Pancreas (tissue), 10 donors: ENCODE measurements at regions not wholly inside any gene's neighbourhood (a gene's known extent, or its start where the extent isn't known, plus 50 kb on each side); places are given as distances from the start of the nearest gene placed in this dataset.
A peak's percentile ranks its signal among the peaks of the same experiment; 100 is the strongest.

Experiments
- ATAC-seq, 4 donors: fragments of 200-7000 bp; cut with Tn5 transposase; one replicate each; pipeline versions ENCODE4 v1.8.0 to v1.9.1; 2020; ENCODE audit warnings: mild to moderate bottlenecking in 4 of 4, moderate library complexity in 4 of 4
- DNase-seq, 6 donors: peaks; one replicate each; pipeline ENCODE4 v3.0.0-alpha.2; 2020
- FAIRE-seq: peaks from 2 replicates; lab custom pipeline; 2012; peaks lifted over from hg19 to GRCh38; lab: Jason Lieb, UNC
- H3K27ac ChIP-seq, 4 donors: fragments of 200-600 bp; sonication (generic); 1 replicate in 3 of 4; 2 replicates in 1 of 4; pipeline versions ENCODE4 v1.5.0 to v1.8.0; 2020
- H3K27me3 ChIP-seq, 4 donors: fragments of 200-600 bp; one replicate each; pipeline ENCODE4 v1.8.0; 2021
- H3K36me3 ChIP-seq, 3 donors: fragments of 200-600 bp; sonication (generic) in 1 of 3; one replicate each; pipeline versions ENCODE4 v1.5.0 to v1.8.0; 2020 to 2021
- H3K4me1 ChIP-seq, 3 donors: fragments of 200-600 bp; one replicate each; pipeline ENCODE4 v1.8.0; 2021
- H3K4me3 ChIP-seq, 4 donors: fragments of 200-600 bp; sonication (generic) in 2 of 4; one replicate each; pipeline versions ENCODE4 v1.5.0 to v1.8.0; 2020 to 2021
- H3K9me3 ChIP-seq, 4 donors: fragments of 200-600 bp; one replicate each; pipeline ENCODE4 v1.8.0; 2021
- WGBS, 2 donors: extraction: QIAGEN DNeasy Blood & Tissue Kit; methylation state at CpG; one replicate each; pipeline ENCODE4 v1.1.7; 2013; 5-methylcytosine and 5-hydroxymethylcytosine counted together
- intact Hi-C, 3 donors: fragments of 100-400 bp; cut with DNase I; formaldehyde crosslinking; loops; one replicate each; pipeline versions ENCODE4 v1.11.1 to v1.14.2; 2022
- TF ChIP-seq, protein P1 (sequence below), 4 donors: fragments of 200-600 bp; sonication (generic) in 3 of 4; IDR thresholded peaks; one replicate each; pipeline versions ENCODE4 v1.5.0 to v1.8.0; 2021; ENCODE audit warnings: antibody characterized with exemption in 4 of 4
- donor health status: healthy with polysubstance abuse.
- donor health status: DM: no; HTN: no; CAD: no; lungs with moderate emphysema.
- donor health status: DM: no; HTN: no; CAD: no.
- donor health status: control.
- donor health status: control.
- donor health status: Bipolar disorder and iron deficiency.
- donor health status: DM: yes; HTN: yes; CAD: no.
- donor health status: DM: no; HTN: no; CAD: no.
- donor health status: DM: no; HTN: no; CAD: no.
- donor health status: DM: yes; HTN: yes; CAD: no.

GRCh38 chr5:143561219-143561618 lies 157.7 kb upstream of the NR3C1 start:
- peak in 3 of 4 donors; percentile 67 to 77 (median 68) for ATAC-seq
- intact Hi-C loops: no loop called here
- no peak overlapping the region for H3K4me3 ChIP-seq
- H3K9me3 ChIP-seq: no peaks in the 10 kb centered on the region
- DNase-seq: peak in 2 of 6 donors; percentile 24 to 30
- H3K27ac ChIP-seq: peak overlapping the region in 1 of 4 donors; percentile 40
- no peaks in the 10 kb centered on the region for H3K36me3 ChIP-seq
- H3K27me3 ChIP-seq: no peaks in the 10 kb centered on the region
- no peak for FAIRE-seq
- H3K4me1 ChIP-seq: peaks cover 0 to 15% (median 0%) of the 10 kb centered on the region in 3 donors
- WGBS, 2 donors: 42 to 48% methylated on average over 4 of the region's 4 CpGs
- TF ChIP-seq, protein P1, sequence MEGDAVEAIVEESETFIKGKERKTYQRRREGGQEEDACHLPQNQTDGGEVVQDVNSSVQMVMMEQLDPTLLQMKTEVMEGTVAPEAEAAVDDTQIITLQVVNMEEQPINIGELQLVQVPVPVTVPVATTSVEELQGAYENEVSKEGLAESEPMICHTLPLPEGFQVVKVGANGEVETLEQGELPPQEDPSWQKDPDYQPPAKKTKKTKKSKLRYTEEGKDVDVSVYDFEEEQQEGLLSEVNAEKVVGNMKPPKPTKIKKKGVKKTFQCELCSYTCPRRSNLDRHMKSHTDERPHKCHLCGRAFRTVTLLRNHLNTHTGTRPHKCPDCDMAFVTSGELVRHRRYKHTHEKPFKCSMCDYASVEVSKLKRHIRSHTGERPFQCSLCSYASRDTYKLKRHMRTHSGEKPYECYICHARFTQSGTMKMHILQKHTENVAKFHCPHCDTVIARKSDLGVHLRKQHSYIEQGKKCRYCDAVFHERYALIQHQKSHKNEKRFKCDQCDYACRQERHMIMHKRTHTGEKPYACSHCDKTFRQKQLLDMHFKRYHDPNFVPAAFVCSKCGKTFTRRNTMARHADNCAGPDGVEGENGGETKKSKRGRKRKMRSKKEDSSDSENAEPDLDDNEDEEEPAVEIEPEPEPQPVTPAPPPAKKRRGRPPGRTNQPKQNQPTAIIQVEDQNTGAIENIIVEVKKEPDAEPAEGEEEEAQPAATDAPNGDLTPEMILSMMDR (IDR thresholded peaks at IDR 0.05): no peak

- intact Hi-C loops: no loop called here
- Histone ChIP-seq H3K27me3 (no peaks in the 10 kb centered on the region), H3K9me3 (no peaks in the 10 kb centered on the region), H3K4me3 (no peak overlapping the region), H3K36me3 (no peaks in the 10 kb centered on the region), H3K27ac (peak overlapping the region in 1 of 4 donors; percentile 40), H3K4me1 (peaks cover 0 to 15% (median 0%) of the 10 kb centered on the region in 3 donors)
- WGBS, 2 donors: 51 to 53% methylated on average over 1 of the region's 1 CpG
- FAIRE-seq (no peak), DNase-seq (no peak), ATAC-seq (no peak)
- TF ChIP-seq, protein P1 (IDR thresholded peaks at IDR 0.05): no peak
Observed at GRCh38 chr5:143560378-143560777, 156.9 kb upstream of the NR3C1 start.

DNA sequence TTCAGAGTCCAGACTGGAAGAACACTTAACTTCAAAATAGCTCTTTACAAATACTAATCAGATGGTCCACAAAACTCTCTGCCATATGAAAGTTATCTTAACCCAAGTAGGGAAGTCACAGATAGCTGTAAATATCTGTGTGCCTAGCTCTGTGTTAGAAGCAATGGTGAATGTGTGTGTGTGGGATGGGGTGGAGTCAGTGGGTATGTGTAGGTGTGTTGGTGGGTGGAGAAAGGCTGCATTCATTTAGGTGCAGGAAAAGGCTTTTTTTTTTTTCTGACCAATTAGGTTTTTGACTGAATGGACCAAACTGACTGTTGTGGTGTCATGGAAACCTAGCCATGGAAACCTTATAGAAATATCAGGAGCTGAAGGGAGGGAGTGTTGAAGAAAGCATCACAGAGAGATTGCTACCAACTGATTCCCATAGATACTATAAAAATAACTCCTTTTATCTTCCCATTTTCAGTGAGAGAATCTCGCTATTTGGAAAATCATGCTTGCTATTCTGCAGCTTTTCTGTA lies 156.2 kb upstream of the NR3C1 start:
- no peak for DNase-seq
- ATAC-seq: no peak
- intact Hi-C loops: no loop called here
- H3K36me3 ChIP-seq: no peaks in the 10 kb centered on the region
- FAIRE-seq: no peak
- 96 to 100% methylated on average over 1 of the region's 1 CpG for WGBS, 2 donors
- H3K27ac ChIP-seq: no peak overlapping the region
- H3K27me3 ChIP-seq: no peaks in the 10 kb centered on the region
- H3K9me3 ChIP-seq: no peaks in the 10 kb centered on the region
- H3K4me3 ChIP-seq: no peak overlapping the region
- TF ChIP-seq, protein P1 (IDR thresholded peaks at IDR 0.05): no peak
- peaks cover 0 to 15% (median 0%) of the 10 kb centered on the region in 3 donors for H3K4me1 ChIP-seq

DNA sequence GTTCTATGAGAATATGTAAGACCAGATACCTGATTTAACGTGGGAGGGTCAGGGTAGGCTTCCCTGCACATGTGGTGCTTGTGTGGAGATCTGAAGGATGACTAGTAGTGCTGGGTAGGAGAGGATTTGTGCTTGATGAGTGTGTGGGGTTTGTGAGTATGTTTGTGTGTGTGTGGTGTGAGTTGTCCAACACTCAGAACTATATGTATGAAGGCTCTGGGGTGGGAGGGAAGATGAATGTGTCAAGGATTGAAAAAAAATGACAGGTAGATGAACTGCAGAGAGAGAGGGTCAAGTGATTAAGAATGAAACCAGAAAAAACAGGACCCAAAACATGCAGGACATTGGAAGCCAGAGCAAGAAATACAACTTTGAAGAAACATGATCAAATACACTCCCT lies 154.6 kb upstream of the NR3C1 start:
- 89 to 97% methylated on average over 1 of the region's 1 CpG for WGBS, 2 donors
- Histone ChIP-seq H3K27ac (no peak overlapping the region), H3K36me3 (no peaks in the 10 kb centered on the region), H3K4me1 (peaks cover 0 to 10% (median 0%) of the 10 kb centered on the region in 3 donors), H3K27me3 (no peaks in the 10 kb centered on the region), H3K4me3 (no peak overlapping the region), H3K9me3 (no peaks in the 10 kb centered on the region)
- TF ChIP-seq, protein P1 (IDR thresholded peaks at IDR 0.05): no peak
- no peak for DNase-seq
- ATAC-seq: no peak
- intact Hi-C loops: no loop called here
- FAIRE-seq: no peak

- no peak overlapping the region for H3K4me3 ChIP-seq
- TF ChIP-seq, protein P1 (IDR thresholded peaks at IDR 0.05): no peak
- H3K27me3 ChIP-seq: no peaks in the 10 kb centered on the region
- DNase-seq: no peak
- H3K9me3 ChIP-seq: no peaks in the 10 kb centered on the region
- no peak overlapping the region for H3K27ac ChIP-seq
- H3K36me3 ChIP-seq: no peaks in the 10 kb centered on the region
- intact Hi-C loops: no loop called here
- no peak for FAIRE-seq
- 24% methylated on average over 3 of the region's 3 CpGs for WGBS, 2 donors
- peaks cover 0 to 9% (median 0%) of the 10 kb centered on the region in 3 donors for H3K4me1 ChIP-seq
- no peak for ATAC-seq
Observed at GRCh38 chr5:143557061-143557818, 153.8 kb upstream of the NR3C1 start.
